HuH-7 (cell line): ENCODE measurements at regions not wholly inside any gene's neighbourhood (a gene's known extent, or its start where the extent isn't known, plus 50 kb on each side); places are given as distances from the start of the nearest gene placed in this dataset.

Source experiments
- DNase-seq: peaks from one replicate; pipeline ENCODE4 v3.0.0; 2011; ENCODE audit warnings: low spot score

- DNase-seq, result no peak
Observed at GRCh38 chr11:92867913-92868619, 101.4 kb upstream of the MTNR1B start.

GRCh38 chr11:92869716-92870115 lies 99.7 kb upstream of the MTNR1B start:
- no peak for DNase-seq

- no peak for DNase-seq
Observed at GRCh38 chr11:92870196-92870832, 99.1 kb upstream of the MTNR1B start.

GRCh38 chr11:92873551-92873950 lies 95.9 kb upstream of the MTNR1B start:
- DNase-seq, result no peak

- no peak for DNase-seq
Observed at GRCh38 chr11:92875473-92875872, 94.0 kb upstream of the MTNR1B start.

GRCh38 chr11:92879086-92879485 lies 90.4 kb upstream of the MTNR1B start:
- no peak for DNase-seq

- no peak for DNase-seq
Observed at GRCh38 chr11:92880381-92880780, 89.1 kb upstream of the MTNR1B start.

GRCh38 chr11:92881940-92882450 lies 87.5 kb upstream of the MTNR1B start:
- DNase-seq, result no peak

GRCh38 chr11:92882828-92883611 lies 86.4 kb upstream of the MTNR1B start:
- DNase-seq, result no peak

GRCh38 chr11:92885600-92885999 lies 83.9 kb upstream of the MTNR1B start:
- DNase-seq, result no peak

- DNase-seq, result peak; percentile 75
Observed at GRCh38 chr11:92886243-92886905, 83.1 kb upstream of the MTNR1B start.

- DNase-seq, result no peak
Observed at GRCh38 chr11:92888696-92889095, 80.8 kb upstream of the MTNR1B start.

GRCh38 chr11:92890846-92891245 lies 78.6 kb upstream of the MTNR1B start:
- no peak for DNase-seq

- DNase-seq, result no peak
Observed at GRCh38 chr11:92892802-92893684, 76.4 kb upstream of the MTNR1B start.

- no peak for DNase-seq
Observed at GRCh38 chr11:92894197-92894596, 75.3 kb upstream of the MTNR1B start.

- DNase-seq, result no peak
Observed at GRCh38 chr11:92897487-92897886, 72.0 kb upstream of the MTNR1B start.

- DNase-seq, result no peak
Observed at GRCh38 chr11:92902417-92902816, 67.0 kb upstream of the MTNR1B start.

- DNase-seq, result no peak
Observed at GRCh38 chr11:92907671-92908070, 61.8 kb upstream of the MTNR1B start.

GRCh38 chr11:92909214-92909613 lies 60.2 kb upstream of the MTNR1B start:
- DNase-seq, result no peak

- DNase-seq, result no peak
Observed at GRCh38 chr11:92911478-92911877, 58.0 kb upstream of the MTNR1B start.

GRCh38 chr11:92915551-92915950 lies 53.9 kb upstream of the MTNR1B start:
- no peak for DNase-seq
